ENCODE measurements at regions not wholly inside any gene's neighbourhood (a gene's known extent, or its start where the extent isn't known, plus 50 kb on each side); places are given as distances from the start of the nearest gene placed in this dataset.
"Not testable (repeated sequence)": the region's sequence is repeated elsewhere in the genome, so short reads cannot be mapped to it uniquely, and the experiment has no call there.

- DNase-seq, result no peak
Measured at GRCh38 chr13:22960827-22961226, 220.0 kb upstream of the SGCG start.

GRCh38 chr13:22961342-22961741 lies 219.4 kb upstream of the SGCG start:
- DNase-seq, result not testable (repeated sequence)

GRCh38 chr13:22961835-22962537 lies 218.8 kb upstream of the SGCG start:
- no peak for DNase-seq

- not testable (repeated sequence) for DNase-seq
Measured at GRCh38 chr13:22963384-22964053, 217.3 kb upstream of the SGCG start.

- no peak for DNase-seq
Measured at GRCh38 chr13:22964245-22964966, 216.4 kb upstream of the SGCG start.

- not testable (repeated sequence) for DNase-seq
Measured at GRCh38 chr13:22965011-22965857, 215.5 kb upstream of the SGCG start.

- not testable (repeated sequence) for DNase-seq
Measured at GRCh38 chr13:22965858-22966239, 214.9 kb upstream of the SGCG start.

GRCh38 chr13:22966753-22967152 lies 214.0 kb upstream of the SGCG start:
- not testable (repeated sequence) for DNase-seq

GRCh38 chr13:22967669-22968068 lies 213.1 kb upstream of the SGCG start:
- no peak for DNase-seq

- no peak for DNase-seq
Measured at GRCh38 chr13:22979952-22980351, 200.8 kb upstream of the SGCG start.

- DNase-seq, result no peak
Measured at GRCh38 chr13:22980936-22981335, 199.8 kb upstream of the SGCG start.

- DNase-seq, result no peak
Measured at GRCh38 chr13:22993148-22993547, 187.6 kb upstream of the SGCG start.

- DNase-seq, result no peak
Measured at GRCh38 chr13:23003446-23003845, 177.3 kb upstream of the SGCG start.

- no peak for DNase-seq
Measured at GRCh38 chr13:23007426-23007825, 173.4 kb upstream of the SGCG start.

- DNase-seq, result no peak
Measured at GRCh38 chr13:23018143-23018542, 162.6 kb upstream of the SGCG start.

- DNase-seq, result peak; percentile 20
Measured at GRCh38 chr13:23020246-23020843, 160.4 kb upstream of the SGCG start.

GRCh38 chr13:23021906-23022305 lies 158.9 kb upstream of the SGCG start:
- DNase-seq, result no peak

GRCh38 chr13:23022704-23023103 lies 158.1 kb upstream of the SGCG start:
- DNase-seq, result no peak

GRCh38 chr13:23025864-23026608 lies 154.7 kb upstream of the SGCG start:
- no peak for DNase-seq

- no peak for DNase-seq
Measured at GRCh38 chr13:23039266-23039935, 141.4 kb upstream of the SGCG start.

GRCh38 chr13:23042181-23042580 lies 138.6 kb upstream of the SGCG start:
- DNase-seq, result no peak

All from NCI-H2029 (cell line).